EL (cell line): ENCODE measurements at regions not wholly inside any gene's neighbourhood (a gene's known extent, or its start where the extent isn't known, plus 50 kb on each side); places are given as distances from the start of the nearest gene placed in this dataset.

ENCODE experiments used
- DNase-seq: peaks from one replicate; pipeline ENCODE4 v3.0.0-alpha.2; 2016

GRCh38 chr4:117447925-117448324 is 362.5 kb upstream of the TRAM1L1 start:
- DNase-seq, result peak; percentile 1

GRCh38 chr4:117455088-117455487 is 369.7 kb upstream of the TRAM1L1 start:
- no peak for DNase-seq

- no peak for DNase-seq
These were observed 381.0 kb upstream of the TRAM1L1 start for GRCh38 chr4:117466388-117466787.

DNA sequence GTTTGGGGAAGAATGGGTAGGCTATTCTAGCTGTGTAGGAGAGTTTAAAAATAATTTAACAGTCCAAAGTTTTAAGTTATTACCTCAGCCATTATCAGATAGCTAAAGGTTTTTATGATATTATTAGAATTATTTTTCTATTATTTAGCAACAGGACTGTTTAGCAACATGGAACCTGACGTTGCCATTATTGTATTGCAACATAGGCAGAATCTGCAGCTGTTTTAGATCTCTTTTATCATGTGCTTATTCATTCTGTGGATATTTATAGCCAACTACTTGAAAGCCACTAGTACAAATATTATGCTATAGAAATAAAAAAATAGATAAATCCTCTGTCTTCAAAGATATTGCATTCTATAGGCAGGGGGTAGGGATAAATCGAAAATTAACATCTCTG is 382.0 kb upstream of the TRAM1L1 start:
- DNase-seq, result no peak

- DNase-seq, result no peak
These were observed 389.6 kb upstream of the TRAM1L1 start for GRCh38 chr4:117474987-117475386.

DNA sequence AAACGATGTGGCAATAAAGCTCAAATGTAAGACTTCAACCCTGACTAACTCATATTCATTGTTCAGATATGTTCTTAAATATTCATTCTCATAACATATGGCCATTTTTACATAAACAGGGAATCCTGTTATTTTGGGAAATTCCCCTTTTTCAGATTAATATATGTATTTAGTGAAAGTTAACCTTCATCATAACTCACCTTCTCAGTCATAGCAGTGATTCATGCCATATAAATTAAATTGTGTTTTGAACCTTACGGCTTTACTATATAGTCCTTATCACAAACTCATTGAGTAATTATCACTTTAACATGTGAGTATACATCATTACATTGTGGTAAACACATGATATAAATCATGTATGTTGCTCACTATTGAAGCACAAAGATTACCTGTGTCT is 392.5 kb upstream of the TRAM1L1 start:
- DNase-seq, result no peak

GRCh38 chr4:117478702-117479101 is 393.3 kb upstream of the TRAM1L1 start:
- DNase-seq, result no peak

DNA sequence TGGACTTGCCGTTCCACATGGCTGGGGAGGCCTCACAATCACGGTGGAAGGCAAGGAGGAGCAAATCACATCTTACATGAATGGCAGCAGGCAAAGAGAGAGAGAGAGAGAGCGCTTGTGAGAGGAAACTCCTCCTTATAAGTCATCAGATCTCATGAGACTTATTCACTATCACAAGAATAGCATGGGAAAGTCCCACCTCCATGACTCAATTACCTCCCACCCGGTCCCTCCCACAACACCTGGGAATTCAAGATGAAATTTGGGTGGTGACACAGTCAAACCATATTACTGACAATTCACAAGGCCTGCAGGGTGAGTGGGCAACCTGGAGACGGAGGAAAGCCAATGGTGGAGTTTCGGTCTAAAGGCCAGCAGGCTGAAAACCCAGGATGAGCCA is 394.3 kb upstream of the TRAM1L1 start:
- no peak for DNase-seq

GRCh38 chr4:117481742-117482141 is 396.4 kb upstream of the TRAM1L1 start:
- no peak for DNase-seq

- no peak for DNase-seq
These were observed 403.3 kb upstream of the TRAM1L1 start for GRCh38 chr4:117488692-117489091.

- no peak for DNase-seq
These were observed 403.7 kb upstream of the TRAM1L1 start for GRCh38 chr4:117489107-117489506.

DNA sequence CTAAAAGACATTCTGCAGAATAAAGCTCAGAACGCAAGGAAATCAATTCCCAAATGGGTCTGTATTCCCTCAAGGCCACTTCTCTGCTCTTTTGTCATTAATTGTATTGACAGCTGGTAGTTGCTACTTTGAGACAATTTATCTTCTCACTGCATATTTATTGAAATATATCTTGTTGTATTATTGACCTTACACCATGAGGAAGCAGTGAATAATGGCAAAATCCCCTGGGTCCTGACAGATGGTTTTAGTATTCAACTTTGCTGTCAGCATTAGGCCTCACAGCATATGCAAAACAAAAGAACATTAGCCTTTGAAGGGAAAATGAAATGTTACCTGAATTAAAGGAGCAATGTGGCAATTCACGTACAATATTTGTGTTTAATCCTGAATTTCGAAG is 406.1 kb upstream of the TRAM1L1 start:
- no peak for DNase-seq

DNA sequence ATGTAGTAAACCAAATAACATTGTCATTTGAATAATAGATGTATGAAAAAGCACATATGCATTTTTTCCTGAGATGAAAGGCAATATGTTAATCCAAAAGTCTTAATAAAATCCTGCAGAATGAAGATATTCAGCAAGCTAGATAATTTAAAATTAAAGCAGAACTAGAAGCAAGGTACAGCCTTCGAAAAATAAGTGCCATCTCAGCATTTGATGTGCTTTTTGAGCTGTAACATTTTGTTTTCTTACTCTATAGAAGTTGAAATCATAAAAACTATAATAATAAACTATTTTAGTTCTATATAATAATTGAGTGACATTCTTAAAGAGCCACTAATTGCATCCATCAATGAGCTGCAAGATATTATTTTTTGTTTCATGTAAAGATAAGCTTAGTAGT is 410.4 kb upstream of the TRAM1L1 start:
- no peak for DNase-seq

DNA sequence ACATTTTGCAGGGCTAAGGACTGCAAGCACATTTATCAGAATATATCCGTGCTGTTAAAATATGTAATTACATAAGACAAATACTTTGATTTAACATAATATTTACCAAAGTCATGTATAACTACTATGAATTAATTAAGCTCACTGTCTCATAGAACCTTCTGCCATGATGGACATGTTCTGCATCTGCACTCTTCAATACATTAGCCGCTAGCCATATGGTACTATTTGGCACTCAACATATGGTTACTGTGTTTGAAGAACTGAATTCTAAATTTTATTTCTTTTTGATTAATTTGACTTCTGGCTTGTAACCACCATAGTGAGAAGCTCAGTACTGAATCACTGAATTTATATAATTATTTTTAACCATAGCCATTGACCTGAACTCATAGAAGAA is 427.0 kb upstream of the TRAM1L1 start:
- DNase-seq, result no peak

DNA sequence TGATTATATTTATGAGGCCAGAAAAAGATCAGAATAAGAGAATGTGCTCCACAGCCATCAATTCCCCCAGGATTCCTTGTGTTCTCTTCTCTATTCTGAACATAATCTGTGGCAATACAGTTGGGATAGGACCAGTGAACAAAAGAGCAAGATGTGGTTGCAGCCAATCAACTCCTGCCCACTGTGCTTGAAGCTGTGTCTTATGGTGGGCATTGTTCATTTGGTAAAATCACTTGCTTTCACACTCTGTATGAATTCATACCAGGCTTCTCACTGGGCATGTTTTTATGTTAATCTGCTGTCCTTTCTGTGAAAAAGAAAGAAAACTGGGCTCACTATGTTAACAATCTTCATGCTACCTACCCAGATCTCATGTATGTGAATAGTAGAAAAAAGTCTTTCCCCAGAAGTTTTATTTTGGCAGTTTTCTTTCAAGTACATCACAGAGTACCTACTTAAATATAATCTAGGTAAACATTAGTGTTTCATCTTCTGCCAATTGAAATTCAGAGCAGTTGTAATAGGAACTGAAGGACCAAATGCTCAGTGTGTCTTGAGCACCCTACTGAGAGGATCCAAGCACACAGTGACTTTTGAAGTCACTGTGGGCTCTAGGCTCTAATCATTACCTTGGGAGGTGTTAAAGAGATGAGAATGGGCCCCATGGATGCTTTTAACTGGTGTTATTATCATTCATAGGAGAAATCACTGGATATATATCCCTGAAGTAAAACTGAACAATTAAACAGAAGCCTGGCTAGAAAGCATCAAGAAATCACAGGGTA is 429.2 kb upstream of the TRAM1L1 start:
- DNase-seq, result no peak

GRCh38 chr4:117515921-117516320 is 430.5 kb upstream of the TRAM1L1 start:
- no peak for DNase-seq

DNA sequence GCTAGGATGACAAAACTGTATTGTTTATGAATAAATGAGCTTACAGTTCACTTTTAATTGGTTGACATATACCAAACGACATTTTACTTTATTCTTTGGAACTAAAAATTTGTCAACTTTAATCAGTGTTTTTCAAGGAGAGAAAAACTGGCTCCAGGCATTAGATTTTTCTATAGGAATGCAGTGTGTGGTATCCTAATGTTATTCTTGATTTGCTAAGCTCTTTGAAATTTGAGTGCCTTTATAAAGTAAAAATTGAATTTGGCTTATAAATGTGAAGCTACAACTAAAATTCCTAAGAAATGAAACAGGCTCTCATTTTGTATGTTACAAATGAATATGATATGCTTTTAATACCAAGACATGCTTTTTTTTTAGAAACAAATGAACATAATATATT is 442.2 kb upstream of the TRAM1L1 start:
- no peak for DNase-seq

DNA sequence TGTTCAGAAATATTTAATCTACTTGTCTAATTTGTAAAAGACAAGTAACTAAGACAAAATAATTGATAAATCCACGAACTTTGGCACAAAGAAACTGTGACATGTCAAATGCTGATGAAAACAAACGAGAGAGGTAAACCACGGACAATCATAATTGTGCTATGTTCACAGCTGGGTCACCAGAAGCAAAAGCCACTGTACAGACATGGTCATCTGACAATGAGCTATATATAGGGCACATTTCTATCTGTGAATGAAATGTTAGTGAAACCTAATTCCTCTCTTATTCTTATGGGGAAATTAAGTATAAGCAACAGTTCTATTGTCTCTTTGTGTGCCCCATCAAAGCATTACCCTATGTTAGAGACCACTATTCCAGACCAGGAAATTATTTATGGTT is 444.0 kb upstream of the TRAM1L1 start:
- no peak for DNase-seq

- no peak for DNase-seq
These were observed 448.1 kb upstream of the TRAM1L1 start for GRCh38 chr4:117533501-117533900.

DNA sequence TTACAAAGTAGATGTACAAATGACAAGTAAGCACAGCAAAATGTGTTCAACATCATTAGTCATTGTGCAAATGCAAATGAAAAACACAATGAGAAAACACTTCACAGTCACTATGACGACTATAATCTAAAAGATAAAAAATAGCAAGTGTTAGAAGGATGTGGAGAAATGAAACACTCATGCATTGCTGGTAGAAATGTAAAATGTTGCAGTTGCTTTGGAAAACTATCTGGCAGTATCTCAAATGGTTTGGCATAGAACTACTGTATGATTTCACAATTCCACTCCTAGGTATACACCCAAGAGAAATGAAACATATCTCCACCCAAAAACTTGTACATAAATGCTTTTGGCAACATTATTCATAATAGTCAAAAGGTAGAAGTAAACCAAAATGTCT is 459.7 kb upstream of the TRAM1L1 start:
- no peak for DNase-seq

- DNase-seq, result no peak
These were observed 464.1 kb upstream of the TRAM1L1 start for GRCh38 chr4:117549524-117549923.

GRCh38 chr4:117550085-117550484 is 464.7 kb upstream of the TRAM1L1 start:
- DNase-seq, result no peak

GRCh38 chr4:117560329-117560728 is 474.0 kb upstream of the NDST3 start:
- peak; percentile 0 for DNase-seq

- no peak for DNase-seq
These were observed 460.2 kb upstream of the NDST3 start for GRCh38 chr4:117574085-117574484.

- no peak for DNase-seq
These were observed 458.4 kb upstream of the NDST3 start for GRCh38 chr4:117575850-117576249.
